GM18517 (cell line): ENCODE measurements at regions not wholly inside any gene's neighbourhood (a gene's known extent, or its start where the extent isn't known, plus 50 kb on each side); places are given as distances from the start of the nearest gene placed in this dataset.

ENCODE experiments used
- ATAC-seq: cut with Tn5 transposase; IDR thresholded peaks from one replicate; pipeline ENCODE4 v1.9.1; 2021; ENCODE audit warnings: mild to moderate bottlenecking, moderate library complexity; ENCODE audit not compliant: unreplicated experiment

DNA sequence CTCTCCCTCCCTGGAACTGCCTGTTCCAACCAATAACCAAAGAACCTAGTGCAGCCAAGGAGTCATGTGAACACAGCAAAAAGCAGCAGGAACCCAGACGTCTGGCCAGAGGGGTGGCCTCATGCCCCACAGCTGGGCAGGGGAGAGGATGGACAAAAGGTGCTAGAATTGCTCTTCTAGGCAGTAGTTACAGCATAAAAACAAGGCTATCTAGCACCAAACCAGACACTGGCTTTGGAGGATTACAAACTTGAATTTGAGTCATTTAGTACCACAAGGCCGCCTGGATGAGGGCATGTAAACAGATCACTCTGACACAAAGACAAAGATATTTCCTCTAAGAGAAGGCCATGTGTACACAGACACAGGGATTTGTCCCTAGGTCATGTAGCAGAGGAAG is 423.3 kb upstream of the MAF start:
- no peak for ATAC-seq

DNA sequence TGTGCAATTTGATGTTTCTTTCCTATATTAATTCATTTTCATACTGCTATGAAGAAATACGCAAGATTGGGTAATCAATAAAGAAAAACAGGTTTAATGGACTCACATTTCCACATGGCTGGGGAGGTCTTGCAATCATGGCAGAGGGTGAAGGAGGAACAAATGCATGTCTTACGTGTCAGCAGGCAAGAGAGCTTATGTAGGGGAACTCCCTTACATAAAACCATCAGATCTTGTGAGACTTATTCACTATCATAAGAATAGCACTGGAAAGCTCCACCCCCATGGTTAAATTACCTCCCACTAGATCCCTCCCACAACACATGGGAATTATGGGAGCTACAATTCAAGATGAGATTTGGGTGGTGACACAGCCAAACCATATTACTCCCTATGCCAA is 418.9 kb upstream of the MAF start:
- no peak for ATAC-seq

DNA sequence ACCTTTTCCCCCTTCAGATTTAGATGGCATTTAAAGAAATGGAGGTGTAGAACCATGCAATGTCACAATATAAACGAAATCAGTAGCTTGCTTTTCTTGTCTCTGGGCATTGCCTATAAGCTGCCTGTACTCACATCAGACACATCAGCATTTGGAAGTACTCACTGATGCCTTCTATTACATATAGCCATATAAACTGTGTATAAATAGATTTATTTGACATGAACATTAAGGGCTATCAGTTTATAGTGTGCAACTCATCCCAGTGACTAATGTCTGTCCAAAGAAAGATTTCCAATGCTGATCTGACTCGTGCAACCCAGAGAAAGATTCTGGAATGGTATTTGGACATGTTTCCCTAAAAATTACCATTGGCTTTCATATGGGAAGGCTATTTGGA is 417.9 kb upstream of the MAF start:
- no peak for ATAC-seq

DNA sequence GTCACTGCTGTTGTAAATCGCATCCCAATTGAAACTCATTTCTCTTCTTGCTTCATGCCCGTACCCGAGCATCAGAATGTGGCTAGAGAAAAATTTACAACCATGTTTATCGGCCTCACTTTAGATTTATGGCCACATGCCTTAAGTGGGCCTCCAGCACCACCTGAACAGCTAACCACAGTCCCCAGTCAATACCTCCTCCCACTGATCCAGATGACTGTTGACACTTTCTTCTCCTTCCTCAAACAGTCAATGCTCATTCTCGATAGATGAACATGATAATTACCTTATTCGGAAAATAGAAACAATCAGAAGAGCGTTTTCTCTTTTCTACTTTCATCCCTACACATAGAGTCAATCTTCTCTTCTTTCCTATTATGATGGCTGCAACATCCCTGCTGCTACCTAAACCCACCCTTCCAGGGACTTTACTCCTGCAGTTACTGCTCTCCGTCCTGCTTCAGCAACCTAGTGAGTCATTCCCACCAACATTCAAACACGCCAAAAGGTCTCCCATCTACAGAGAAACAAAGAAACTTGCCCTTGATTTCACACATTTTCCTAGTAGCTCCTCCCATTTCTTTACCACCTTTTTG is 416.3 kb upstream of the MAF start:
- no peak for ATAC-seq

DNA sequence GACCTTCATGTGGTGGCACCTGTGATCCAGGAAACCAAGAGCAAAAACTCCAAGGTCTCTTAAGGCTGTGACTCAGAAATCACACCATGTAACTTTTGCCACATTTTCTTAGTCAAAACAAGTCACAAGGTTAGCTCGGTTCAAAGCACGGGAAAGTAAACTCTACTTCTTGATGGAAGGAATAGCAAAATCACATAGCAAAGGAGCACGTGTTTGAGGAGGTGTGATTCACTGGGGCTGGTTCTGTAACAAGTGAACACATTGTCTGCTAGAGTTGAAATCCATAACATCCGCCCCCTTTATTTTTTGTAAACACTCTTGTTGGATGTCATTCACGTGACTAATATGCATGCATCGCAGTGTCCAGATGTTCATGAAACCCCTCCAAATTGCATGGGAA is 415.0 kb upstream of the MAF start:
- ATAC-seq = no peak

DNA sequence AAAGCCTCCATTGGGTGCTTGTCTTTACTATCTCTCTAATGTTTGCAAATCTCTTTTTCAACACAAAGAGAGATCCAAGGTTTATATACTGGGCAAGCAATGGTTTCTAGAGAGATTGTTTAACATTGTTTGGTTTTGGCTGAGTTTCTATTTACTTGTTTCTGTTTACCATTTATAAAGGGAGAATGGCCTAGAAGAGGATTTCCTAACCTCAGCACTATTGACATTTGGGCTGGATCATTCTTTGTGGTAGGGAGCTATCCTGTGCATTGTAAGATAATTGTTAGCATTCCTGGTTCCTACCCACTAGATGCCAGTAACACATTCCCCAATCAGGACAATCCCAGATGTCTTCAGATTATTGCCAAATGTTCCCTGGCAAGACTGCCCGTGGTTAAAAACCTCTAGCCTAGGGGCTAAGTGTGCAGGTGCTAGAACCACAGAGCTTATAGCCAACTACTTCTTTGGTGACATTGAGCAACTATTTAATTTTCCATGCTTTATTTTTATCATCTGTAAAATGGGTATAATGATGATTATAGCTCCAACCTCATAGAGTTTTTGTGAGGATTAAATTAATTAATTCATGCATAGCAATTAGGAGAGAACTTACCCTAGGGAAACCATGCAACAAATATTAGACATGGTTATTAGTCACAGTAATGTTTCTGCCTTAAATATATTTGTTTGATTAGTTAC is 413.9 kb upstream of the MAF start:
- ATAC-seq = no peak

DNA sequence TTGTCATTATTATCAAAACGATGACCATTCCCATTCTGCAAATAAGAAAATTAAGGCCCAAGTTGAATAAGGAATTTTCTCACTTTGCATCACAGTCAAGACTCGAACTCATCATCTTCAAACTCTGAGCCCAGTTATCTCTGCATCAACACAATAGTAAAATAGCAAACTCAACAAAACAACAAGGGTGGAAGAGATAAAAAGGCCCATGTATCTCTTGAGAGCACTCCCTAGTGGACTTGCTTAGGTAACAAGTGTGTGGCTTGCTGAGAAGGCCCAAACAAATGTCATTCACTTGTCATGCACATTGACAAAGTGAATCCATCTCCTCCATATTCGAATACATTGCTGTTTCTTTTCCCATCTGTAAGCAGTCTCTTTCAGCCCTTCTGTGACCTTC is 412.0 kb upstream of the MAF start:
- ATAC-seq = no peak

DNA sequence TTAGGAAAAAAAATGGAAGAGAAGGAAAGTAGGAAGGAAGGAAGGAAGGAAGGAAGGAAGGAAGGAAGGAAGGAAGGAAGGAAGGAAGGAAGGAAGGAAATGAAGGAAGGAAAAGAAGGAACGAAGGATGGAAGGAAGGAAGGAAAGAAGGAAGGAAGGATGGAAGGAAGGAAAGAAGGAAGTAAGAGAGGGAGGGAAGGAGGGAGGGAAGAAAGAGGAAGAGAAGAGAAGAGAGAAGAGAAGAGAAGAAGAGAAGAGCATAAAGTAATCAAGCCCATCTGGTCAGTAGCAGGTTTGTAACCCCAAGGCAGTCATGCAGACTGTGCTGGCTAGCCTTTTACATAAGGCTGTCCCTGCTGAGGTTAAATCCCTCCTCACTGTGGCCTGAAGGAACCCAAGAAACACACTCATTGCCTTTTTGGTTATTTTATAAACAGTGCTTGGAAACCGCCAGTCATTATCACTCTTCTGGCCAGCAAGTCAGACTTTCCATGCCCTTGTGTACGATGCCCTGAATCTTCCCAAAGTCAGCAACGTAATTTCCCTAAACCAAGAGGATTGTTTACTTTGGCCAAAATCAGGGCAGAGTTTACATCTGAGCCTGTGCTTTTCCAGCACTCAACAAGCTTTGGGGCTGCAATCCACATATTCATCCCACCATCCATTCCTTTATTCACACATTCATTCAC is 409.6 kb upstream of the MAF start:
- no peak for ATAC-seq

DNA sequence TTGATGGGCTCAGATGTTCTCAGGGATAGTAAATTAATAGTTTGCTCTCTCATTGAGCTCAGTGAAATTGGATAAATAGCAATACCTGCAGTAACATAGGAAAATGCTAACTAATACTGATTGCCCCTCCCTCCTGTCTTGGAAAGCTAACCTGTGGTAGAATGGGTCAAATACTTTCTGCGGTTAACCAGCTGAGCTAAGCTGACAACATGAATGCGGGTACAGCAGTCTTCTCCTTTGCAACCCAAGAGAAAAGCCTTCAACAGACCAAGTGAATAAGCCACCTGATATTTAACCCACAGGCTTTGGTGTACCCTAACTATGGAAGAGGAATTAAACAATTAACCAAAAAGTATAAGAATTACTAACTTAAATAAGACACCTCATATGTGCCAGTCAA is 408.3 kb upstream of the MAF start:
- no peak for ATAC-seq

DNA sequence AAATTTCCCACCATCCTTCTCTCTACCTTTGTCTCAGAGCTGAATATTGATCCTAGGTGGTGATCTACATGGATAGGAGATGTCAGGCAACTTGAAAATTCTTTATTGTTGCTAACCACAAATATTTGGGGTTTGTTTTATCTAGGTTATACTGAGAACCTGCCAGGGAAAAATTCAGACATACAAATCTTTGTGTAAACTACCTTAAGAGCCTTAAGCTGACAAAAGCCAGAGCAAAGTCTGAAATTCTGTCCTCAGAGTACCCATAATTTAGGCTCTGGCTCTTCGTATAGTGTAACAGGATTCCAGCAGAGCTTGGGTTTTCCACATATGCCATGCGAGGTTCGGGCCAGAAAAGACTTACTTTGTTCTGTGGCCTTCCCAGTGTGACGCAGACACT is 406.7 kb upstream of the MAF start:
- ATAC-seq = no peak

DNA sequence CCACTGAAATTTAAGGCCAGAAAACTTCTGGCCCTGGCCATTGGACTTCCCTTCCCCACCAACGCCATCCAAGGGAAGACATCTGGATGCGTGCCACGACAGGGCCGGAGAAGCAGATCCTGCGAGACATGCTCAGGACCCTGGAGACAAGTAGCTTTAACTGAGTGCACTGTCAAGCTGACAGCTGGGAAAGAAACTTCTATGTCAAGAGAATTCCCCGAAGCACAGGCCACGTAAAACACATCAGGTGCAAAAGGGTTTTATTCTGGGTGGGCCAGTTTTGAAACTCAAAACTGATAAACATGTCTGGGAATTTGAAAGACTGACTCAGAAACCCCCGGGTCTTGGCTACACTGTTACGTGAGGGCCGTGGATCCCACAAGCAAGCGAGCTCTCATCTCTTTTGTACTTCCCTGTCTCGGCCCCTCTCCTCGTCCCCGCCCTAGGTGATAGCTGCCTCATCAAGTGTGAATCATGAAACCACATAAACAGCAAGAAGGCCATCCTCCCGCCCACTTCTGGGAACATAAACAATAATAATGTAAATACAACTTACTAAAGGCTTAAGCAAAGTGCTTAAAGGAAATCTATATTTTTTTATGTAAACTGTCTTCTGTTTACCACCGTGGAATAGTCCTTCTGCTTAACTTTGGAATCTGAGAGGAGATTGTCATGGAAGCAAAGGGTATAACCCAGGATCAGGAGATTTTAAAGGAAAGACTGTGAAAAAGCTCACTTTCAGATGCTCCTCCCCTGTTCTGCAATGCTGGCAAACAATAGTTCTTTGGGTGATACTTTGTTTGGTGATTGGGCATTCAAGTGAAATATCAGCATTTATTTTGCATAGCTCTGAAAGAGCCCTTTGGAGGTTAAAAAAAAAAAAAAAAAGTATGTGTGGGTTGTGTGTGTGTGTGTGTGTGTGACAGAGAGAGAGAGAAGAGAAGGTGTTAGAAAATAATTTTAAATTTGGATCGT is 406.0 kb upstream of the MAF start:
- ATAC-seq = no peak

DNA sequence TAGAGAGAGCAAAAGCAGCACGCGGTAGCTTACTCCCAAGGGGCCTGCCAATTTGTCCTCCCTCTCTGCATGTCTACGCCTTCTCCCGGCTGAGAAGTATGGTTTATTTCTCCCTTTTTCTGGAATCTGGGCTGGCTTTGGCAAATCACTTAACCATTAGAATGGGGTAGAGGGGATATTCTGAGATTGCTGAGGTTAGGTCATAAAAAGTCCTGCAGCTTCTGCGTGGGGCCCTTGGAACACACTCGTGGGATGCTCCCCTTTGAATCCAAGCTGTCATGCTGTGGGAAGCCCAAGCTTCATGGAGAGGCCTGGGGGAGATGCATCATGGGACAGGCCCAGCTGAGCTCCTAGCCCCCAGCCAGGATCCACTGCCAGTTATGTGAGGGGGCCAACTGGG is 403.6 kb upstream of the MAF start:
- no peak for ATAC-seq

DNA sequence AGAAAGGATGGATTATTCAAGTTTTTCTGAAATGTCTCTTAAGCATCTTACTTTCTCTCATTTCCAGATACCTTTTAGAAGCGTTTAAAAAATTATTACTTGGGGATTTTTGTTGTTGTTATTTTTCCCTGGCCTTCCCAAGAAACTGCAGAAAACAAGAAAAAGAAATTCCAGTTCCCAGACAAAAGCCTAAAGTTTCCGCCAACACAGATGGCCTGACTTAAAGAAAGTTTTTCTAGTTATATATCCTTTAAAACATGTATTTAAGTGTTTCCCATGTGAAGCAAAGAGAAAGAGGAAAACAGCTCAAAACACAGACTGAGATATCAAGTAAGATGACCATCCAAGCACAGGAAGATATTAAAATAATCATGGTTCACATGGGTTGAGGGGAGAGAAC is 401.7 kb upstream of the MAF start:
- no peak for ATAC-seq

DNA sequence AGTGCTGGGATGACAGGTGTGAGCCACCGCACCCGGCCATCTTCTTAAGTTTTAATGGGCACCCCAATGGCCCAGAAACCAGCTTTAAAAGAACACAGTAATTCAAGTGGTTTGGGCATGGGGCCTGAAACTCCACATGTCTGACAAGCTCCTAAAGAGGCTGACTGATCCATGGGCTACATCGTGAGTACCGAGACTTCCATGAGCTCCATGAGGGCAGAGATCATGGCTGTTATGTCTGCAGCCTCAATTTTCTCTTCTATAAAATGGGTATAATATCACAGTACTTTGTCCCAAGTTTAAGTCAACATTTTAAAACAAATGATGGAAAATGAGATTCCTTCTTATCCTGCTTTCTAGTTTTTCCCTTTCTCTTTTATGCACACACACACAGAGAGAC is 397.6 kb upstream of the MAF start:
- ATAC-seq = no peak

DNA sequence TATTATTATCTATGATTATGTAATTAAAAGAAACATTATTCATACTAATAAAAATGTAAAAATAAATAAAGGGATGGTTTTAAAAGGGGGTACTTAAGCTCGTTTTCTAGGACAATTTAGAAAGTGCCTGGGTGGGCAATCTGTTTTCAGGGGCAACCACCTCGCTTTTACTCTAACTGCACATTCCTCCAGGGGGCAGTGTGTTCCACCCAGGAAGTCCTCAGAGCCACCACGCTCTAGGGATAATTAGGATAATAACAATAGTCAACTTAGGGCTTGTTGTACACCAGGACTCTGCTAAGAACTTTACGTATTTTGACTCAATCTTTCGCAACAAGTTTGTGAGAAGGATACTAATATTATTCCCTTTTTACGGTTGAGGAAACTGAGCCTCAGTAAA is 396.7 kb upstream of the MAF start:
- ATAC-seq = no peak

DNA sequence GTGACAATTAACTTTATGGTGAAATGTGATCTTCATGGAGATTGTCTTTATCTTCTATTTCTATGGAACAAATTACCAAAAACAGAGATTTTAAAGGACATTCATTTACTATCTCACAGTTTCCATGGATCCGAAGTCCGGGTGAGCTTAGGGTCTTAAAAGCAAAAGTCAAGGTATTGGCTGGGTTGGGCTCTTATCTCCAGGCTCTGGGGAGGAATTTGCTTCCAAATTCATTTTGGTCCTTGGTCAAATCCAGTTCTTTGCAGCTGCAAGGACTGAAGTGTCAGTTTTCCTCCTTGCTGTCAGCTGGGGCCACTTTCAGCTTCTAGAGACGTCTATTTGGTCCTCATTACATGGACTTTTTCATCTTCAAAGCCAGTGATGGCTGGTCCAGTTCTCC is 395.8 kb upstream of the MAF start:
- no peak for ATAC-seq

DNA sequence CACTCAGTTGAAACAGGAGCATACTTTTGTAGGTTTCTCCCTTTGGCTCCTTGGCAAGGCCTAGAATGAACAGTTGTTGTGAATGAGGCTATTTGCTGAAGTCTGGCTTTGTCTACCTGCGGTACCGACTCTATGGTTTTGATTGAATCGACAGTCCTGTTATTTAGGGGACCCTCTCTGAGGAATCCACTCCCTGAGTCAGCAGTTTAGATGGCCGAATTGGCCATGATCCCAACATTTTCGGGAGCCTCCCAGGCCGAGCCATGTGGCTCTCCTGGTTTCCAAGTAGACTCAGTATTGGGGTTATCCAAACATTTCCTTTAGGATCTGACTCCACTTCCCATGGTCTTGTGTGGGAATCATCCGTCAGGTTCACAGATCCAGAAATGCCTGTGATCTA is 394.8 kb upstream of the MAF start:
- ATAC-seq = no peak

DNA sequence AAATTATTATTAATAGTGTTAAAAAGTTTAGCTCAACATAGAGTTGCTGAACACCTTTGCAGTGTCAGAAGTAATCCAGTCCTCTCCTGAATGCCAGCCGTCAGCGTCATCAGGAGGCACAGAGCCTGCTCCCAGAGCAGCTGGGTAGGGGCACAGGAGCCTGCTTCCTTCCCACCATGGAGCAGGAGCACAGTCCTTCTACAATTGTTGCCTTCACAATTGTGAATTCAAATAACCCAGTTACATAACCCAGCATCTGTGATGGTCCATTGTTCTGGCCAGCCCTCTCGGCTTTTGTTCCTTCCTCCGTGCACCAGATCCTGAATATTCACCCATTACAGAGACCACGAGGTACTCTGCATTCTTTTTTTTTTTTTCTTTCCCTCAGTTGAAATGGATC is 393.9 kb upstream of the MAF start:
- ATAC-seq = no peak

DNA sequence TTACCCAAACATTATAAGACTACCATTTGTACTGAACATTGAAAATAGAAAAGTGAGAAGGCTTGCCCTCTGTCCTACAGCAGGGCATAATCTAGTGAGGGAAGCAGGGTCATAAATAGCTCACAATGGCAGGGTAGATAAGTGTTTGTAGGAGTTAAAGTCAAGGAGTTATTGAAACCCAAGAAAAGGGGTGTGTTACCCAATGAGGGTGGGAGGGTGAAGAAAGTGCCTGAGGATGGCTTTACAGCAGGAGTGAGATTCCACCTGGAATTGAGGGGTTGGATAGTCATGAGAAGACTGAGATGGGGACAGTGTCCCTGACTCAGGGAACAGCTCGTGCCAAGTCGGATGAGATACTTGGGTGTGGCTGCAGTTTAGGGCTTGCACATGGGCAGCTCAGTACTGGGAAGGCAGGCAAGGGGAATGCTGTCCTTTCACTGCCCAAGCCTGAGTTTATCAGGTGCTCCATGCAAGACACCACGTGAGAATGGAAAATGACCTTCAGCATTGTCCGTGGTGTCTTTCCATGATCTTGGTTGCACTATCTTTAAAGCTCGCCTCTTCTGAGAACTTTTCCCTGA is 393.2 kb upstream of the MAF start:
- no peak for ATAC-seq

DNA sequence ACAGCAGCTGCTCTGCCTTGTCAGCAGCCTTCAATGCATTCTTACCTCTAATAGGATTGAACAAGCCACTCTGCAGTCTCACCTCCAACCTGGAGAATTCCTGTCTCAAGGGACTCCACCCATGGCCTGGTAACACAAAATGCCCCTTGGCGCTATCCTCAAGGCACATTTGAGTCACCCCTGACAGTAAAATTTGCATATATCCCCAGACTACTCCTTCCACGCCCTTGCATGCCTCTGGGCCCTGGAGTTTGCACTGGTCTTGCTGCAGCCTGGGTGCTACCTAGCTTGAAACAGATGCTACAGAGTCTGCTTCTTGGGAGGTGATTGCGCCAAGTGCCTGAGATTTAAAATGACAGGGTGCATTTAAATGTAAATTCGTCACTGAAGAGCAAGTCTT is 391.4 kb upstream of the MAF start:
- ATAC-seq = no peak

DNA sequence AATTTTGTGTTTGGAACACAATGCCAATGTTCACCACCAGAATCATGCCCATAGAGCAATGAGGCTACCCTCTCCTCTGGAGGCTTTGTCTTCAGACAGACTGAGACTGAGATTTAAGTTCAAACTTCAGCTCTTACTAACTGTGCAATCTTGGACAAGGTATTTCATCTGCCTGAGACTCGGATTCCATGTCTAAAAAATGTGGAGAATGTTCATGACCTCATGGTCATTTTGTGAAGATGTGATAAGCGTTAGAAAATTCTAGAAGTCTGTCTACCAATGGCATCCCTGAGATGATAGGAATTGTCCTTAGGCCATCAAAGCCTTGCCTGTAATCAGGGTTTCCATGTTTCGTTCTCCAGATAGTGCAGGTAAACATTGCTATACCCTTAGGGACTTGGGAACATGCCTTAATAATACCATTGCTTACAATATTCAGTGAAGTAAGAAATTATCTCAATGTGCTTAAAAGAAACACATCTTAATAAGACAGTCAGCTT is 388.2 kb upstream of the MAF start:
- ATAC-seq = no peak
